ENCODE measurements at regions not wholly inside any gene's neighbourhood (a gene's known extent, or its start where the extent isn't known, plus 50 kb on each side); places are given as distances from the start of the nearest gene placed in this dataset.

GRCh38 chr9:82135106-82135505, 146.5 kb downstream of the SPATA31D1 start:
- TF ChIP-seq POLR2A (IDR thresholded peaks at IDR 0.05) = no peak
- TF ChIP-seq, protein P1, sequence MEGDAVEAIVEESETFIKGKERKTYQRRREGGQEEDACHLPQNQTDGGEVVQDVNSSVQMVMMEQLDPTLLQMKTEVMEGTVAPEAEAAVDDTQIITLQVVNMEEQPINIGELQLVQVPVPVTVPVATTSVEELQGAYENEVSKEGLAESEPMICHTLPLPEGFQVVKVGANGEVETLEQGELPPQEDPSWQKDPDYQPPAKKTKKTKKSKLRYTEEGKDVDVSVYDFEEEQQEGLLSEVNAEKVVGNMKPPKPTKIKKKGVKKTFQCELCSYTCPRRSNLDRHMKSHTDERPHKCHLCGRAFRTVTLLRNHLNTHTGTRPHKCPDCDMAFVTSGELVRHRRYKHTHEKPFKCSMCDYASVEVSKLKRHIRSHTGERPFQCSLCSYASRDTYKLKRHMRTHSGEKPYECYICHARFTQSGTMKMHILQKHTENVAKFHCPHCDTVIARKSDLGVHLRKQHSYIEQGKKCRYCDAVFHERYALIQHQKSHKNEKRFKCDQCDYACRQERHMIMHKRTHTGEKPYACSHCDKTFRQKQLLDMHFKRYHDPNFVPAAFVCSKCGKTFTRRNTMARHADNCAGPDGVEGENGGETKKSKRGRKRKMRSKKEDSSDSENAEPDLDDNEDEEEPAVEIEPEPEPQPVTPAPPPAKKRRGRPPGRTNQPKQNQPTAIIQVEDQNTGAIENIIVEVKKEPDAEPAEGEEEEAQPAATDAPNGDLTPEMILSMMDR (IDR thresholded peaks at IDR 0.05) = no peak

Data from esophagus squamous epithelium (tissue), 4 donors.